Activated CD8-positive, alpha-beta T cell treated with anti-CD3 and anti-CD28 coated beads for 36 hours (primary cell): ENCODE measurements at regions not wholly inside any gene's neighbourhood (a gene's known extent, or its start where the extent isn't known, plus 50 kb on each side); places are given as distances from the start of the nearest gene placed in this dataset.

Experiments used
- ATAC-seq: fragments of 200-7000 bp; cut with Tn5 transposase; one replicate; pipeline ENCODE4 v1.10.0; 2021; ENCODE audit warnings: mild to moderate bottlenecking, moderate library complexity
- CTCF ChIA-PET: fragments of 350-600 bp; sonication (Branson Sonifier 250); formaldehyde crosslinking; loops from one replicate; lab custom pipeline; 2021; ENCODE audit warnings: antibody characterized with exemption; lab: Charles Lee
- POLR2A ChIA-PET: fragments of 350-600 bp; sonication (Branson Sonifier 250); formaldehyde crosslinking; loops from one replicate; lab custom pipeline; 2021; ENCODE audit warnings: antibody characterized with exemption; lab: Charles Lee
- DNase-seq: peaks from one replicate; pipeline ENCODE4 v3.0.0-alpha.2; 2020
- H3K27ac Mint-ChIP-seq: one replicate; pipeline ENCODE4 v1.8.0; 2021; ENCODE audit warnings: mild to moderate bottlenecking, mixed read lengths
- H3K27me3 Mint-ChIP-seq: one replicate; pipeline ENCODE4 v1.8.0; 2021; ENCODE audit warnings: mixed read lengths
- H3K36me3 Mint-ChIP-seq: one replicate; pipeline ENCODE4 v1.8.0; 2021; ENCODE audit warnings: low read depth, mixed read lengths
- H3K4me1 Mint-ChIP-seq: one replicate; pipeline ENCODE4 v1.8.0; 2021; ENCODE audit warnings: low read depth, mixed read lengths
- H3K4me3 Mint-ChIP-seq: one replicate; pipeline ENCODE4 v1.8.0; 2021; ENCODE audit warnings: mild to moderate bottlenecking, moderate library complexity, mixed read lengths
- H3K9me3 Mint-ChIP-seq: one replicate; pipeline ENCODE4 v1.8.0; 2021; ENCODE audit warnings: mixed read lengths
- CTCF ChIP-seq: fragments of 200-600 bp; IDR thresholded peaks from one replicate; pipeline ENCODE4 v1.8.0; 2022; ENCODE audit warnings: antibody characterized with exemption, mild to moderate bottlenecking
- intact Hi-C: fragments of 100-400 bp; cut with micrococcal nuclease; formaldehyde crosslinking; loops from one replicate; pipeline ENCODE4 v1.10.0; 2022

GRCh38 chr13:90438576-90438975 lies 908.9 kb upstream of the MIR17HG start:
- TF ChIP-seq CTCF: no peak

GRCh38 chr13:90443268-90443667 lies 904.2 kb upstream of the MIR17HG start:
- H3K36me3 Mint-ChIP-seq: no peaks in the 10 kb centered on the region
- ATAC-seq: no peak
- no peak for TF ChIP-seq CTCF
- CTCF ChIA-PET: no interaction called here
- no peaks in the 10 kb centered on the region for H3K4me1 Mint-ChIP-seq
- peaks cover 8% of the 10 kb centered on the region for H3K9me3 Mint-ChIP-seq
- intact Hi-C loops: no loop called here
- no peaks in the 10 kb centered on the region for H3K27me3 Mint-ChIP-seq
- no peak for DNase-seq
- POLR2A ChIA-PET: no interaction called here
- no peak overlapping the region for H3K4me3 Mint-ChIP-seq
- no peak overlapping the region for H3K27ac Mint-ChIP-seq

More at GRCh38 chr13:90438576-90438975, 908.9 kb upstream of the MIR17HG start:
- ChIA-PET CTCF (no interaction called here), POLR2A (no interaction called here)
- DNase-seq (no peak), ATAC-seq (no peak)
- intact Hi-C loops: no loop called here
- Mint-ChIP-seq H3K4me3 (no peak overlapping the region), H3K36me3 (no peaks in the 10 kb centered on the region), H3K4me1 (no peaks in the 10 kb centered on the region), H3K9me3 (peaks cover 7% of the 10 kb centered on the region), H3K27me3 (no peaks in the 10 kb centered on the region), H3K27ac (no peak overlapping the region)

- intact Hi-C loops: no loop called here
- DNase-seq (no peak), ATAC-seq (no peak)
- CTCF ChIA-PET: no interaction called here
- no peak overlapping the region for H3K27ac Mint-ChIP-seq
- TF ChIP-seq CTCF: no peak
- no peak overlapping the region for H3K4me3 Mint-ChIP-seq
- POLR2A ChIA-PET: no interaction called here
- no peaks in the 10 kb centered on the region for H3K36me3 Mint-ChIP-seq
- H3K9me3 Mint-ChIP-seq: peaks cover 8% of the 10 kb centered on the region
- H3K4me1 Mint-ChIP-seq: no peaks in the 10 kb centered on the region
- H3K27me3 Mint-ChIP-seq: no peaks in the 10 kb centered on the region
Measured at GRCh38 chr13:90444232-90444631, 903.3 kb upstream of the MIR17HG start.

- ATAC-seq: no peak
- no peak for TF ChIP-seq CTCF
- no peaks in the 10 kb centered on the region for H3K4me1 Mint-ChIP-seq
Measured at GRCh38 chr13:90445179-90445578, 902.3 kb upstream of the MIR17HG start.

GRCh38 chr13:90447034-90447733 lies 900.3 kb upstream of the MIR17HG start:
- intact Hi-C loops: no loop called here
- POLR2A ChIA-PET: no interaction called here
- Mint-ChIP-seq H3K27ac (no peak overlapping the region), H3K36me3 (no peaks in the 10 kb centered on the region), H3K9me3 (peaks cover 8% of the 10 kb centered on the region), H3K4me3 (no peak overlapping the region), H3K4me1 (no peaks in the 10 kb centered on the region), H3K27me3 (no peaks in the 10 kb centered on the region)
- DNase-seq (no peak), ATAC-seq (no peak)
- TF ChIP-seq CTCF: no peak
- CTCF ChIA-PET: no interaction called here

More at GRCh38 chr13:90445179-90445578, 902.3 kb upstream of the MIR17HG start:
- no peak for DNase-seq
- intact Hi-C loops: no loop called here
- no peaks in the 10 kb centered on the region for H3K27me3 Mint-ChIP-seq
- H3K27ac Mint-ChIP-seq: no peak overlapping the region
- ChIA-PET POLR2A (no interaction called here), CTCF (no interaction called here)
- H3K36me3 Mint-ChIP-seq: no peaks in the 10 kb centered on the region
- H3K4me3 Mint-ChIP-seq: no peak overlapping the region
- peaks cover 8% of the 10 kb centered on the region for H3K9me3 Mint-ChIP-seq
